ENCODE measurements at regions not wholly inside any gene's neighbourhood (a gene's known extent, or its start where the extent isn't known, plus 50 kb on each side); places are given as distances from the start of the nearest gene placed in this dataset.

- H3K27me3 ChIP-seq: no peaks in the 10 kb centered on the region
- WGBS, 2 donors (ENCODE audit: low coverage in 1 of 2): 40 to 41% methylated on average over 7 of the region's 7 CpGs
- no peaks in the 10 kb centered on the region for H3K36me3 ChIP-seq
- H3K27ac ChIP-seq: no peak overlapping the region
- no peak overlapping the region for H3K4me3 ChIP-seq
- H3K9me3 ChIP-seq: peaks cover 0 to 40% (median 0%) of the 10 kb centered on the region in 3 donors
- no peak for ATAC-seq
- TF ChIP-seq CTCF (IDR thresholded peaks at IDR 0.05): no peak
- no peak for TF ChIP-seq POLR2AphosphoS5 (IDR thresholded peaks at IDR 0.05)
- no peak for TF ChIP-seq POLR2A (IDR thresholded peaks at IDR 0.05)
- no peak for TF ChIP-seq EP300 (IDR thresholded peaks at IDR 0.05)
- peaks cover 0 to 12% (median 0%) of the 10 kb centered on the region in 3 donors for H3K4me1 ChIP-seq
Measured at GRCh38 chr7:155913291-155913690, 101.0 kb upstream of the SHH start.

GRCh38 chr7:155911471-155912105 is 99.3 kb upstream of the SHH start:
- Histone ChIP-seq H3K9me3 (peaks cover 0 to 40% (median 0%) of the 10 kb centered on the region in 3 donors), H3K27ac (no peak overlapping the region), H3K36me3 (no peaks in the 10 kb centered on the region), H3K27me3 (no peaks in the 10 kb centered on the region), H3K4me1 (peaks cover 0 to 23% (median 0%) of the 10 kb centered on the region in 3 donors), H3K4me3 (no peak overlapping the region)
- TF ChIP-seq CTCF (IDR thresholded peaks at IDR 0.05) (no peak), EP300 (IDR thresholded peaks at IDR 0.05) (no peak), POLR2AphosphoS5 (IDR thresholded peaks at IDR 0.05) (no peak), POLR2A (IDR thresholded peaks at IDR 0.05) (no peak)
- WGBS, 2 donors (ENCODE audit: low coverage in 1 of 2): 72 to 76% methylated on average over 4 to 6 of the region's 8 CpGs
- no peak for ATAC-seq

GRCh38 chr7:155908385-155908784 is 96.1 kb upstream of the SHH start:
- WGBS, 2 donors (ENCODE audit: low coverage in 1 of 2): 0% methylated on average over 1 of the region's 9 CpGs; no CpG with 5 or more reads in 1 of the 2 donors
- ATAC-seq: no peak
- peaks cover 0 to 40% (median 0%) of the 10 kb centered on the region in 3 donors for H3K9me3 ChIP-seq

GRCh38 chr7:155907450-155908200 is 95.4 kb upstream of the SHH start:
- H3K27me3 ChIP-seq: no peaks in the 10 kb centered on the region
- H3K4me1 ChIP-seq: peaks cover 0 to 14% (median 0%) of the 10 kb centered on the region in 3 donors
- no peaks in the 10 kb centered on the region for H3K36me3 ChIP-seq
- no peak for ATAC-seq
- 20 to 33% methylated on average over 2 to 4 of the region's 8 CpGs for WGBS, 2 donors (ENCODE audit: low coverage in 1 of 2)
- peaks cover 0 to 37% (median 0%) of the 10 kb centered on the region in 3 donors for H3K9me3 ChIP-seq
- TF ChIP-seq EP300 (IDR thresholded peaks at IDR 0.05) (no peak), POLR2AphosphoS5 (IDR thresholded peaks at IDR 0.05) (no peak), CTCF (IDR thresholded peaks at IDR 0.05) (no peak), POLR2A (IDR thresholded peaks at IDR 0.05) (no peak)
- no peak overlapping the region for H3K4me3 ChIP-seq
- no peak overlapping the region for H3K27ac ChIP-seq

More at GRCh38 chr7:155908385-155908784, 96.1 kb upstream of the SHH start:
- H3K4me3 ChIP-seq: no peak overlapping the region
- no peaks in the 10 kb centered on the region for H3K27me3 ChIP-seq
- no peak for TF ChIP-seq POLR2AphosphoS5 (IDR thresholded peaks at IDR 0.05)
- TF ChIP-seq EP300 (IDR thresholded peaks at IDR 0.05): no peak
- TF ChIP-seq CTCF (IDR thresholded peaks at IDR 0.05): no peak
- TF ChIP-seq POLR2A (IDR thresholded peaks at IDR 0.05): no peak
- peaks cover 0 to 19% (median 0%) of the 10 kb centered on the region in 3 donors for H3K4me1 ChIP-seq
- no peaks in the 10 kb centered on the region for H3K36me3 ChIP-seq
- H3K27ac ChIP-seq: no peak overlapping the region
